ENCODE measurements at regions not wholly inside any gene's neighbourhood (a gene's known extent, or its start where the extent isn't known, plus 50 kb on each side); places are given as distances from the start of the nearest gene placed in this dataset.

DNA sequence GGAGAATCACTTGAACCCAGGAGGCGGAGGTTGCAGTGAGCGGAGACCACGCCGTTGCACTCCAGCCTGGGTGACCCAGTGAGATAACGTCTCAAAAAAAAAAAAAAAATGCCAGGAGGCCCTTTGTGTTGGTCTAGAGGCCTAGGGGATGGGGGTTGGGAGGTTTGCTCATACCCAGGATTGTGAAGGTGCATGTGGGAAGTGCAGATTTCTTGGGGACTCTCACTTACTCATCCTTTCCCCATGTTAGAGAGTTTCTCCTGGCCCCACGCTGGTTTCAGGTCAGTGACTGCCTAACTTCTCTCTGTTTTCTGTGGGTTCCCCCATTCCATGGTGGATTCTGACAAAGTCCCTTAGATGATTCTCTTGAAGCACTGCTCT is 471.5 kb upstream of the CNTNAP2 start:
- H3K9me2 ChIP-seq (ENCODE audit: insufficient read depth) = no peaks in the 10 kb centered on the region
- H4K20me1 ChIP-seq (ENCODE audit: insufficient read depth) = no peaks in the 10 kb centered on the region
- ATAC-seq (no peak), DNase-seq (ENCODE audit: low read depth, low spot score) (no peak)
- BruUV-seq (replicated peaks) = no TSS peak
- POLR2A ChIA-PET = no interaction called here
- CTCF ChIA-PET = no interaction called here
- H3K79me2 ChIP-seq (ENCODE audit: insufficient read depth, low read length) = no peaks in the 10 kb centered on the region
- H3K27ac ChIP-seq (ENCODE audit: low read depth, low read length) = no peak overlapping the region
- no peaks in the 10 kb centered on the region for H3K4me1 ChIP-seq (ENCODE audit: control insufficient read depth in 1 of 2, insufficient read depth in 2 of 2, low read length in 2 of 2)
- H3K27me3 ChIP-seq (ENCODE audit: insufficient read depth, low read length) = no peaks in the 10 kb centered on the region
- no peak overlapping the region for H3K9ac ChIP-seq (ENCODE audit: low read length)
- no peak overlapping the region for H2AFZ ChIP-seq (ENCODE audit: low read depth, low read length, poor library complexity, severe bottlenecking)
- H3K36me3 ChIP-seq (ENCODE audit: control insufficient read depth in 1 of 2, insufficient read depth in 2 of 2, low read length in 2 of 2) = no peaks in the 10 kb centered on the region
- no peak overlapping the region for H3K4me2 ChIP-seq (ENCODE audit: low read length)
- TF ChIP-seq ELF1 (IDR thresholded peaks at IDR 0.05; ENCODE audit: borderline replicate concordance, low read depth) (no peak), ZNF274 (IDR thresholded peaks at IDR 0.05; ENCODE audit: low read depth, low read length) (no peak), TCF7L2 (IDR thresholded peaks at IDR 0.05; ENCODE audit: borderline replicate concordance, extremely low read depth, insufficient read depth, insufficient read length) (no peak), ZFX (IDR thresholded peaks at IDR 0.05) (no peak), EGR1 (IDR thresholded peaks at IDR 0.05; ENCODE audit: low read depth) (no peak), YY1 (IDR thresholded peaks at IDR 0.05; ENCODE audit: extremely low read depth, insufficient replicate concordance, low read depth, low read length) (no peak), POLR2A (IDR thresholded peaks at IDR 0.05; ENCODE audit: borderline replicate concordance, extremely low read depth, insufficient read depth, insufficient read length) (no peak), EZH2phosphoT487 (IDR thresholded peaks at IDR 0.05; ENCODE audit: borderline replicate concordance) (no peak), RAD21 (IDR thresholded peaks at IDR 0.05; ENCODE audit: low read depth) (no peak), CBX3 (IDR thresholded peaks at IDR 0.05; ENCODE audit: low read depth) (no peak), CEBPB (IDR thresholded peaks at IDR 0.05; ENCODE audit: low read depth) (no peak), JUND (IDR thresholded peaks at IDR 0.05) (no peak), SP1 (IDR thresholded peaks at IDR 0.05; ENCODE audit: low read depth) (no peak)
- TF ChIP-seq, protein P1, sequence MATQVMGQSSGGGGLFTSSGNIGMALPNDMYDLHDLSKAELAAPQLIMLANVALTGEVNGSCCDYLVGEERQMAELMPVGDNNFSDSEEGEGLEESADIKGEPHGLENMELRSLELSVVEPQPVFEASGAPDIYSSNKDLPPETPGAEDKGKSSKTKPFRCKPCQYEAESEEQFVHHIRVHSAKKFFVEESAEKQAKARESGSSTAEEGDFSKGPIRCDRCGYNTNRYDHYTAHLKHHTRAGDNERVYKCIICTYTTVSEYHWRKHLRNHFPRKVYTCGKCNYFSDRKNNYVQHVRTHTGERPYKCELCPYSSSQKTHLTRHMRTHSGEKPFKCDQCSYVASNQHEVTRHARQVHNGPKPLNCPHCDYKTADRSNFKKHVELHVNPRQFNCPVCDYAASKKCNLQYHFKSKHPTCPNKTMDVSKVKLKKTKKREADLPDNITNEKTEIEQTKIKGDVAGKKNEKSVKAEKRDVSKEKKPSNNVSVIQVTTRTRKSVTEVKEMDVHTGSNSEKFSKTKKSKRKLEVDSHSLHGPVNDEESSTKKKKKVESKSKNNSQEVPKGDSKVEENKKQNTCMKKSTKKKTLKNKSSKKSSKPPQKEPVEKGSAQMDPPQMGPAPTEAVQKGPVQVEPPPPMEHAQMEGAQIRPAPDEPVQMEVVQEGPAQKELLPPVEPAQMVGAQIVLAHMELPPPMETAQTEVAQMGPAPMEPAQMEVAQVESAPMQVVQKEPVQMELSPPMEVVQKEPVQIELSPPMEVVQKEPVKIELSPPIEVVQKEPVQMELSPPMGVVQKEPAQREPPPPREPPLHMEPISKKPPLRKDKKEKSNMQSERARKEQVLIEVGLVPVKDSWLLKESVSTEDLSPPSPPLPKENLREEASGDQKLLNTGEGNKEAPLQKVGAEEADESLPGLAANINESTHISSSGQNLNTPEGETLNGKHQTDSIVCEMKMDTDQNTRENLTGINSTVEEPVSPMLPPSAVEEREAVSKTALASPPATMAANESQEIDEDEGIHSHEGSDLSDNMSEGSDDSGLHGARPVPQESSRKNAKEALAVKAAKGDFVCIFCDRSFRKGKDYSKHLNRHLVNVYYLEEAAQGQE (IDR thresholded peaks at IDR 0.05; ENCODE audit: low read depth) = no peak
- TF ChIP-seq, protein P2, sequence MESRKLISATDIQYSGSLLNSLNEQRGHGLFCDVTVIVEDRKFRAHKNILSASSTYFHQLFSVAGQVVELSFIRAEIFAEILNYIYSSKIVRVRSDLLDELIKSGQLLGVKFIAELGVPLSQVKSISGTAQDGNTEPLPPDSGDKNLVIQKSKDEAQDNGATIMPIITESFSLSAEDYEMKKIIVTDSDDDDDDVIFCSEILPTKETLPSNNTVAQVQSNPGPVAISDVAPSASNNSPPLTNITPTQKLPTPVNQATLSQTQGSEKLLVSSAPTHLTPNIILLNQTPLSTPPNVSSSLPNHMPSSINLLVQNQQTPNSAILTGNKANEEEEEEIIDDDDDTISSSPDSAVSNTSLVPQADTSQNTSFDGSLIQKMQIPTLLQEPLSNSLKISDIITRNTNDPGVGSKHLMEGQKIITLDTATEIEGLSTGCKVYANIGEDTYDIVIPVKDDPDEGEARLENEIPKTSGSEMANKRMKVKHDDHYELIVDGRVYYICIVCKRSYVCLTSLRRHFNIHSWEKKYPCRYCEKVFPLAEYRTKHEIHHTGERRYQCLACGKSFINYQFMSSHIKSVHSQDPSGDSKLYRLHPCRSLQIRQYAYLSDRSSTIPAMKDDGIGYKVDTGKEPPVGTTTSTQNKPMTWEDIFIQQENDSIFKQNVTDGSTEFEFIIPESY (IDR thresholded peaks at IDR 0.05; ENCODE audit: extremely low read depth, insufficient replicate concordance, low read length) = no peak
- TF ChIP-seq, protein P3, sequence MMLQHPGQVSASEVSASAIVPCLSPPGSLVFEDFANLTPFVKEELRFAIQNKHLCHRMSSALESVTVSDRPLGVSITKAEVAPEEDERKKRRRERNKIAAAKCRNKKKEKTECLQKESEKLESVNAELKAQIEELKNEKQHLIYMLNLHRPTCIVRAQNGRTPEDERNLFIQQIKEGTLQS (IDR thresholded peaks at IDR 0.05) = no peak
- intact Hi-C loops (cut with micrococcal nuclease) = no loop called here
- H3K9me3 ChIP-seq (ENCODE audit: control insufficient read depth in 1 of 2, insufficient read depth in 1 of 2, low read depth in 1 of 2, low read length in 2 of 2) = peaks cover 0 to 23% of the 10 kb centered on the region in 2 experiments; a peak in 2 of 4 replicates
- RAD21 ChIA-PET (ENCODE audit: low non-redundant PET in 1 of 2, low total read pairs in 2 of 2, uncharacterized antibody in 2 of 2, unreplicated experiment in 2 of 2) = no interaction called here
- H3K4me3 ChIP-seq (replicated peaks in 1 of 2; ENCODE audit: low read depth in 1 of 2, low read length in 2 of 2) = no peak overlapping the region

Data from HCT116 (cell line).